ENCODE measurements at regions not wholly inside any gene's neighbourhood (a gene's known extent, or its start where the extent isn't known, plus 50 kb on each side); places are given as distances from the start of the nearest gene placed in this dataset.

- DNase-seq: no peak
These were observed 67.7 kb downstream of the AKR1B1 start for GRCh38 chr7:134391223-134391622.

- DNase-seq: no peak
These were observed 70.4 kb downstream of the AKR1B1 start for GRCh38 chr7:134388336-134389019.

GRCh38 chr7:134378562-134378961 is 61.8 kb upstream of the SLC35B4 start:
- no peak for DNase-seq

GRCh38 chr7:134376693-134377092 is 60.0 kb upstream of the SLC35B4 start:
- no peak for DNase-seq

GRCh38 chr7:134375206-134375605 is 58.5 kb upstream of the SLC35B4 start:
- peak in 7 of 58 donors; percentile 1 to 24 (median 13) for DNase-seq

- no peak for DNase-seq
These were observed 58.1 kb upstream of the SLC35B4 start for GRCh38 chr7:134374791-134375190.

GRCh38 chr7:134374291-134374690 is 57.6 kb upstream of the SLC35B4 start:
- no peak for DNase-seq

- no peak for DNase-seq
These were observed 56.1 kb upstream of the SLC35B4 start for GRCh38 chr7:134372858-134373257.

- no peak for DNase-seq
These were observed 55.2 kb upstream of the SLC35B4 start for GRCh38 chr7:134371971-134372370.

- DNase-seq: no peak
These were observed 54.8 kb upstream of the SLC35B4 start for GRCh38 chr7:134371536-134371935.

- DNase-seq: no peak
These were observed 53.4 kb upstream of the SLC35B4 start for GRCh38 chr7:134370135-134370534.

- no peak for DNase-seq
These were observed 52.3 kb upstream of the SLC35B4 start for GRCh38 chr7:134368851-134369544.

GRCh38 chr7:134367956-134368749 is 51.4 kb upstream of the SLC35B4 start:
- no peak for DNase-seq

Measured in anterior cingulate cortex (tissue), 58 donors.